ENCODE measurements at regions not wholly inside any gene's neighbourhood (a gene's known extent, or its start where the extent isn't known, plus 50 kb on each side); places are given as distances from the start of the nearest gene placed in this dataset.

DNA sequence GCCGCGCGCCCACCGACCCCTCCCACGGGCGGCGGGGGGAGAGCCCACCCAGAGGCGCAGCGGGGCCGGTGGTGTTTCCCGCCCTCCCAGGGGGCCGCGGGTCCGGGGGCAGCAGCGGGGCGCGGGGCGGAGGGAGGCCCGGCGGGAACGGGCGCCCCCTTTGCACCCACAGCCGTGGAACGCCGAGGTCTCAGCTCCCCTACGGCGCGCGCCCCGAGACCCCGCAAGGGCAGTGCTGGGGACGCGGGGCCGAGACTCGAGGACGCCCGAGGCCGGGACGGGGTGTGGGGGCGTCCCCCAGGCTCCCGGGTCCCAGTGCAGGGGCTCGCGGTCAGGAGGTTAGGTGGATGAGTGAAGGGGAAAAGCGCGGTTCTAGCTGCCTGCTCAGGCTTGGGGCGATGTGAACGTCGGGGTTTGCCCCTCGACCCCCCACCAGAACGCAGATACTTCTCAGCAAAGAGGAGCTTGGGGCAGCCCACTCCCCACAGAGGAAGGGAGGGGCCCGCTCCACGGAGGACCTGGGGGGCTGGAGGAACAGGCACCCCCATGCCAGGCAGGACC lies 65.5 kb upstream of the BHLHE23 start:
- H3K4me3 ChIP-seq (replicated peaks in 1 of 3; ENCODE audit: insufficient read depth in 1 of 3, low read depth in 2 of 3, low read length in 3 of 3), result no peak overlapping the region
- CTCF ChIA-PET (ENCODE audit: low intra/inter-chr PET ratio, low total read pairs), result no interaction called here
- no peaks in the 10 kb centered on the region for H3K79me2 ChIP-seq (ENCODE audit: insufficient read depth, low read length)
- no peak overlapping the region for H3K4me2 ChIP-seq (ENCODE audit: low read depth, low read length)
- ATAC-seq (no peak), DNase-seq (ENCODE audit: low spot score) (no peak), FAIRE-seq (no peak)
- intact Hi-C loops (cut with micrococcal nuclease; ENCODE audit: unreplicated experiment) (no loop called here), in situ Hi-C loops (cut with HindIII; ENCODE audit: extremely low pct_ligation_motif_present, low pct_unique_long_range_greater_than_20kb) (no loop called here)
- H3K9me3 ChIP-seq (ENCODE audit: low read length), result peaks cover under 1% of the 10 kb centered on the region; the same call in 1 of the 2 replicates
- no TSS peak for BruUV-seq (replicated peaks)
- peaks cover 11% of the 10 kb centered on the region; the same call in 1 of the 2 replicates for H4K20me1 ChIP-seq (ENCODE audit: insufficient read depth, low read length)
- no peak overlapping the region for H3K9ac ChIP-seq (ENCODE audit: insufficient read depth, low read depth, low read length)
- 23% methylated on average over 31 of the region's 52 CpGs for WGBS (ENCODE audit: low lambda C conversion rate)
- no peak overlapping the region for H2AFZ ChIP-seq (ENCODE audit: low read length)
- H3K4me1 ChIP-seq (ENCODE audit: insufficient read depth, low read length), result no peaks in the 10 kb centered on the region
- H3K27me3 ChIP-seq (ENCODE audit: control insufficient read depth in 1 of 2, insufficient read depth in 2 of 2, low read length in 2 of 2), result peaks cover 8 to 52% of the 10 kb centered on the region in 2 experiments; a peak in 4 of 5 replicates
- no peak overlapping the region for H3K27ac ChIP-seq (ENCODE audit: extremely low read length, insufficient read depth, low read length)
- H3K36me3 ChIP-seq (replicated peaks in 1 of 2; ENCODE audit: control insufficient read depth in 1 of 2, insufficient read depth in 2 of 2, low read length in 2 of 2), result no peaks in the 10 kb centered on the region
- POLR2A ChIA-PET, result no interaction called here
- TF ChIP-seq ZNF124 (CRISPR knock-in tag; IDR thresholded peaks at IDR 0.05), result no peak
- TF ChIP-seq KMT2A (CRISPR knock-in tag; IDR thresholded peaks at IDR 0.05), result no peak
- no peak for TF ChIP-seq ZNF260 (CRISPR knock-in tag; IDR thresholded peaks at IDR 0.05; ENCODE audit: borderline replicate concordance, low read depth)
- no peak for TF ChIP-seq U2AF1 (optimal IDR thresholded peaks at IDR 0.05; ENCODE audit: low read depth, low read length)
- no peak for TF ChIP-seq ZNF317 (CRISPR knock-in tag; IDR thresholded peaks at IDR 0.05)
- TF ChIP-seq, protein P1, sequence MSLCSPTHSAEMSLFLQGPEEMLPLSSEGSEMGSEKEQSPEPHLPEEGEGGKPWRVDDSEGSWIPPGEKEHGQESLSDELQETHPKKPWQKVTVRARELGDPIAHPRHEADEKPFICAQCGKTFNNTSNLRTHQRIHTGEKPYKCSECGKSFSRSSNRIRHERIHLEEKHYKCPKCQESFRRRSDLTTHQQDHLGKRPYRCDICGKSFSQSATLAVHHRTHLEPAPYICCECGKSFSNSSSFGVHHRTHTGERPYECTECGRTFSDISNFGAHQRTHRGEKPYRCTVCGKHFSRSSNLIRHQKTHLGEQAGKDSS (CRISPR knock-in tag; IDR thresholded peaks at IDR 0.05; ENCODE audit: borderline replicate concordance, low read depth), result no peak
- TF ChIP-seq CBFB (CRISPR knock-in tag; IDR thresholded peaks at IDR 0.05), result no peak
- TF ChIP-seq HOXA3 (CRISPR knock-in tag; IDR thresholded peaks at IDR 0.05), result no peak
- TF ChIP-seq ZNF12 (CRISPR knock-in tag; IDR thresholded peaks at IDR 0.05), result no peak
- no peak for TF ChIP-seq ZNF749 (CRISPR knock-in tag; IDR thresholded peaks at IDR 0.05; ENCODE audit: borderline replicate concordance)
- TF ChIP-seq, protein P2, sequence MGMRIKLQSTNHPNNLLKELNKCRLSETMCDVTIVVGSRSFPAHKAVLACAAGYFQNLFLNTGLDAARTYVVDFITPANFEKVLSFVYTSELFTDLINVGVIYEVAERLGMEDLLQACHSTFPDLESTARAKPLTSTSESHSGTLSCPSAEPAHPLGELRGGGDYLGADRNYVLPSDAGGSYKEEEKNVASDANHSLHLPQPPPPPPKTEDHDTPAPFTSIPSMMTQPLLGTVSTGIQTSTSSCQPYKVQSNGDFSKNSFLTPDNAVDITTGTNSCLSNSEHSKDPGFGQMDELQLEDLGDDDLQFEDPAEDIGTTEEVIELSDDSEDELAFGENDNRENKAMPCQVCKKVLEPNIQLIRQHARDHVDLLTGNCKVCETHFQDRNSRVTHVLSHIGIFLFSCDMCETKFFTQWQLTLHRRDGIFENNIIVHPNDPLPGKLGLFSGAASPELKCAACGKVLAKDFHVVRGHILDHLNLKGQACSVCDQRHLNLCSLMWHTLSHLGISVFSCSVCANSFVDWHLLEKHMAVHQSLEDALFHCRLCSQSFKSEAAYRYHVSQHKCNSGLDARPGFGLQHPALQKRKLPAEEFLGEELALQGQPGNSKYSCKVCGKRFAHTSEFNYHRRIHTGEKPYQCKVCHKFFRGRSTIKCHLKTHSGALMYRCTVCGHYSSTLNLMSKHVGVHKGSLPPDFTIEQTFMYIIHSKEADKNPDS (CRISPR knock-in tag; IDR thresholded peaks at IDR 0.05), result no peak
- TF ChIP-seq, protein P3, sequence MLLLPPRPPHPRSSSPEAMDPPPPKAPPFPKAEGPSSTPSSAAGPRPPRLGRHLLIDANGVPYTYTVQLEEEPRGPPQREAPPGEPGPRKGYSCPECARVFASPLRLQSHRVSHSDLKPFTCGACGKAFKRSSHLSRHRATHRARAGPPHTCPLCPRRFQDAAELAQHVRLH (CRISPR knock-in tag; IDR thresholded peaks at IDR 0.05; ENCODE audit: borderline replicate concordance, low read depth), result no peak
- TF ChIP-seq, protein P4, sequence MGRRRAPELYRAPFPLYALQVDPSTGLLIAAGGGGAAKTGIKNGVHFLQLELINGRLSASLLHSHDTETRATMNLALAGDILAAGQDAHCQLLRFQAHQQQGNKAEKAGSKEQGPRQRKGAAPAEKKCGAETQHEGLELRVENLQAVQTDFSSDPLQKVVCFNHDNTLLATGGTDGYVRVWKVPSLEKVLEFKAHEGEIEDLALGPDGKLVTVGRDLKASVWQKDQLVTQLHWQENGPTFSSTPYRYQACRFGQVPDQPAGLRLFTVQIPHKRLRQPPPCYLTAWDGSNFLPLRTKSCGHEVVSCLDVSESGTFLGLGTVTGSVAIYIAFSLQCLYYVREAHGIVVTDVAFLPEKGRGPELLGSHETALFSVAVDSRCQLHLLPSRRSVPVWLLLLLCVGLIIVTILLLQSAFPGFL (CRISPR knock-in tag; IDR thresholded peaks at IDR 0.05), result no peak
- no peak for TF ChIP-seq ZNF44 (CRISPR knock-in tag; IDR thresholded peaks at IDR 0.05)
- no peak for TF ChIP-seq ZNF850 (CRISPR knock-in tag; conservative IDR thresholded peaks at IDR 0.05)
- TF ChIP-seq, protein P5, sequence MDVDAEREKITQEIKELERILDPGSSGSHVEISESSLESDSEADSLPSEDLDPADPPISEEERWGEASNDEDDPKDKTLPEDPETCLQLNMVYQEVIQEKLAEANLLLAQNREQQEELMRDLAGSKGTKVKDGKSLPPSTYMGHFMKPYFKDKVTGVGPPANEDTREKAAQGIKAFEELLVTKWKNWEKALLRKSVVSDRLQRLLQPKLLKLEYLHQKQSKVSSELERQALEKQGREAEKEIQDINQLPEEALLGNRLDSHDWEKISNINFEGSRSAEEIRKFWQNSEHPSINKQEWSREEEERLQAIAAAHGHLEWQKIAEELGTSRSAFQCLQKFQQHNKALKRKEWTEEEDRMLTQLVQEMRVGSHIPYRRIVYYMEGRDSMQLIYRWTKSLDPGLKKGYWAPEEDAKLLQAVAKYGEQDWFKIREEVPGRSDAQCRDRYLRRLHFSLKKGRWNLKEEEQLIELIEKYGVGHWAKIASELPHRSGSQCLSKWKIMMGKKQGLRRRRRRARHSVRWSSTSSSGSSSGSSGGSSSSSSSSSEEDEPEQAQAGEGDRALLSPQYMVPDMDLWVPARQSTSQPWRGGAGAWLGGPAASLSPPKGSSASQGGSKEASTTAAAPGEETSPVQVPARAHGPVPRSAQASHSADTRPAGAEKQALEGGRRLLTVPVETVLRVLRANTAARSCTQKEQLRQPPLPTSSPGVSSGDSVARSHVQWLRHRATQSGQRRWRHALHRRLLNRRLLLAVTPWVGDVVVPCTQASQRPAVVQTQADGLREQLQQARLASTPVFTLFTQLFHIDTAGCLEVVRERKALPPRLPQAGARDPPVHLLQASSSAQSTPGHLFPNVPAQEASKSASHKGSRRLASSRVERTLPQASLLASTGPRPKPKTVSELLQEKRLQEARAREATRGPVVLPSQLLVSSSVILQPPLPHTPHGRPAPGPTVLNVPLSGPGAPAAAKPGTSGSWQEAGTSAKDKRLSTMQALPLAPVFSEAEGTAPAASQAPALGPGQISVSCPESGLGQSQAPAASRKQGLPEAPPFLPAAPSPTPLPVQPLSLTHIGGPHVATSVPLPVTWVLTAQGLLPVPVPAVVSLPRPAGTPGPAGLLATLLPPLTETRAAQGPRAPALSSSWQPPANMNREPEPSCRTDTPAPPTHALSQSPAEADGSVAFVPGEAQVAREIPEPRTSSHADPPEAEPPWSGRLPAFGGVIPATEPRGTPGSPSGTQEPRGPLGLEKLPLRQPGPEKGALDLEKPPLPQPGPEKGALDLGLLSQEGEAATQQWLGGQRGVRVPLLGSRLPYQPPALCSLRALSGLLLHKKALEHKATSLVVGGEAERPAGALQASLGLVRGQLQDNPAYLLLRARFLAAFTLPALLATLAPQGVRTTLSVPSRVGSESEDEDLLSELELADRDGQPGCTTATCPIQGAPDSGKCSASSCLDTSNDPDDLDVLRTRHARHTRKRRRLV (CRISPR knock-in tag; IDR thresholded peaks at IDR 0.05), result no peak

Measured in HepG2 (cell line).